HEK293T (cell line): ENCODE measurements at regions not wholly inside any gene's neighbourhood (a gene's known extent, or its start where the extent isn't known, plus 50 kb on each side); places are given as distances from the start of the nearest gene placed in this dataset.

Experiments
- BHLHE40 ChIP-seq: fragments of 450-650 bp; IDR thresholded peaks from 2 replicates; pipeline ENCODE4 v1.6.1; 2016; ENCODE audit warnings: mild to moderate bottlenecking, moderate library complexity, borderline replicate concordance
- FOXK2 ChIP-seq: fragments of 450-650 bp; IDR thresholded peaks from 2 replicates; pipeline ENCODE4 v1.6.1; 2016; ENCODE audit warnings: mild to moderate bottlenecking
- FOXM1 ChIP-seq: fragments of 450-650 bp; IDR thresholded peaks from 2 replicates; pipeline ENCODE4 v1.6.1; 2017; ENCODE audit warnings: mild to moderate bottlenecking, borderline replicate concordance
- HDGF ChIP-seq: fragments of 450-650 bp; IDR thresholded peaks from 2 replicates; pipeline ENCODE4 v1.6.1; 2017; ENCODE audit warnings: antibody characterized with exemption, borderline replicate concordance
- SP1 ChIP-seq: fragments of 450-650 bp; IDR thresholded peaks from 2 replicates; pipeline ENCODE4 v1.6.1; 2017
- SUZ12 ChIP-seq: fragments of 450-650 bp; IDR thresholded peaks from 2 replicates; pipeline ENCODE4 v1.6.1; 2016; ENCODE audit warnings: mild to moderate bottlenecking
- TARDBP ChIP-seq: fragments of 450-650 bp; IDR thresholded peaks from 2 replicates; pipeline ENCODE4 v1.6.1; 2016

GRCh38 chrX:13487731-13488505 lies 81.5 kb upstream of the EGFL6 start:
- TF ChIP-seq TARDBP (no peak), FOXM1 (no peak), SP1 (no peak), SUZ12 (no peak), BHLHE40 (no peak), FOXK2 (no peak), HDGF (no peak)
